ENCODE measurements at regions not wholly inside any gene's neighbourhood (a gene's known extent, or its start where the extent isn't known, plus 50 kb on each side); places are given as distances from the start of the nearest gene placed in this dataset.

- TF ChIP-seq PHF20 (CRISPR knock-in tag; IDR thresholded peaks at IDR 0.05), result no peak
- TF ChIP-seq XBP1 (CRISPR knock-in tag; IDR thresholded peaks at IDR 0.05), result no peak
- no peak for TF ChIP-seq SUZ12 (IDR thresholded peaks at IDR 0.05; ENCODE audit: low read depth, low read length)
- TF ChIP-seq SP2 (CRISPR knock-in tag; IDR thresholded peaks at IDR 0.05), result no peak
- TF ChIP-seq BORCS8-MEF2B (CRISPR knock-in tag; IDR thresholded peaks at IDR 0.05), result no peak
- no peak for TF ChIP-seq CTCF (CRISPR knock-in tag; IDR thresholded peaks at IDR 0.05)
- TF ChIP-seq YY1 (IDR thresholded peaks at IDR 0.05; ENCODE audit: insufficient read depth, insufficient replicate concordance, low read depth, low read length), result no peak
- no peak for TF ChIP-seq ESRRA (CRISPR knock-in tag; IDR thresholded peaks at IDR 0.05; ENCODE audit: low read depth)
- no peak for TF ChIP-seq RFXAP (CRISPR knock-in tag; IDR thresholded peaks at IDR 0.05; ENCODE audit: borderline replicate concordance)
- no peak for TF ChIP-seq ZNF282 (IDR thresholded peaks at IDR 0.05; ENCODE audit: partially characterized antibody)
- TF ChIP-seq POLR2AphosphoS5 (IDR thresholded peaks at IDR 0.05; ENCODE audit: low read depth, low read length), result no peak
- TF ChIP-seq ZNF383 (CRISPR knock-in tag; IDR thresholded peaks at IDR 0.05; ENCODE audit: borderline replicate concordance), result no peak
- TF ChIP-seq DR1 (CRISPR knock-in tag; IDR thresholded peaks at IDR 0.05), result no peak
- no peak for TF ChIP-seq NFIC (IDR thresholded peaks at IDR 0.05; ENCODE audit: low read length)
Measured at GRCh38 chr6:105991561-105992314, 94.4 kb upstream of the PRDM1 start.
